ENCODE measurements at regions not wholly inside any gene's neighbourhood (a gene's known extent, or its start where the extent isn't known, plus 50 kb on each side); places are given as distances from the start of the nearest gene placed in this dataset.

GRCh38 chr21:24367936-24368335 lies 1239.3 kb downstream of the MRPL39 start:
- no peak for DNase-seq

DNA sequence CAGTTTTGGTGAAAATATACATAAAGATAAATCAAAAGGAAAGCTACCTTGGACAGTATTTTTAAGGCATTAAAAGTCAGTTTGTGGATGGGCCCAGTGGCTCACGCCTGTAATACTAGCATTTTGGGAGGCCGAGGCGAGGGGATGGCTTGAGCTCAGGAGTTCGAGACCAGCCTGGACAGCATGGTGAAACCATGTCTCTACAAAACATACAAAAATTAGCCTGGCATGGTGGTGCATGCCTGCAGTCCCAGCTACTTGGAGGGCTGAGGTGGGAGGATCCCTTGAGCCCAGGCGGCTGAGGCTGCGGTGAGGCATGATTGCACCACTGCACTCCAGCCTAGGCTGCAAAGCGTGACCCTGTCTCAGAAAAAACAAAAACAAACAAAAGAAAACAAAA lies 1253.8 kb downstream of the MRPL39 start:
- no peak for DNase-seq

DNA sequence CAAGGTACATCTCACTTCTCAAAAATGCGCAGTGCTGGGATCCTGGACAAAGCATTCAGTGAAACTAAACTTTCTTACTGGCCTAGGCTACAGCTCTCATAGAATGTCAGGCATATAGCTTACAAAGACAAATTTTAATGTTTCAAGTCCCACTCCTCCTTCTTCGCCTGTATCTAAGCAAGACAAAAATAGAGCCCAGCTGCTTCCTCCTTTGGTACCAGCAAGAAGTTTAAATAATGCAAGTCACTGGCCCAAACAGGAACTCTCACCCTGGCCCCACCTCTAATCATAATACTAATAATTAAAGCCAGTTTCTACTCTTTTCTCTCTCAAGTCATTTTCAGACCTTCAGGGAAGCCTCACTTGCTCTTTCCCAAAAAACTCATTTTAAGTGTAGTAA lies 1267.9 kb downstream of the MRPL39 start:
- DNase-seq = no peak

DNA sequence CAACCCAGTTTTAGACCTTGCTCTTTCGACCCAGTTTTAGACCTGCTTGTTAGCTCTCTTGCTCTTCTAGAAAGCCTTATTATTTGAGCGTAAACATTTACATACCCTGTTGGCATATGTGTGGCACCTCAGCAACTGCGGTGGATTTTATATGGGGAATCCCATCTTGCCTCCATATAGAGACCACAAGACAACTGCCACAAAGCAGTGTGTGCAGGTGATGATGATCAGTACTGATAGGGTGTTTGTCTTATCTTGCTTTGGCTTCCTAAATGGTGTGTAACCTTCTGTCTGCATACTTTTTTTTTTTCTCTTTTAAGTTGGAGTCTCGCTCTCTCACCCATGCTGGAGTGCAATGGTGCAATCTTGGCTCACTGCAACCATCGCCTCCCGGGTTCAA lies 1270.8 kb downstream of the MRPL39 start:
- DNase-seq = no peak

- no peak for DNase-seq
These were observed 1283.7 kb downstream of the MRPL39 start for GRCh38 chr21:24323536-24323935.

- no peak for DNase-seq
These were observed 1290.9 kb downstream of the MRPL39 start for GRCh38 chr21:24316277-24316922.

DNA sequence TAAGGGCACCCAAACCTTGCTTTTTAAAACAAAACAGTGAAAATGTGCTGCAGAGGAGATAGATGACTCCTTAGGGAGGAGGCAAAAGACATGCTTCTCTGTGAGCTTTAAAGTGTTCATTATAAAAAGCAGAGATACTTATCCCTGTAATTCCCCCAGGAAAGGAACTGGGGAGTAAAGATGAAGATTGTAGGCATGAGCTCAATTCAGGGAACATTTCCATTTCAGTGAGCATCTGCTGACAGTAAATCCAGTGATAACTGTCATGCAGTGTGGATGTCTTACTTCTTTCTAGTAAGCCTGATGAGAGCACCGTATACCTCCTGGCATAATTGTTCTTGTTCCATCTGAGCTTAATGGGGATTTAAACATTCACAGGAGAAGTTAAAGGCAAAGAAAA lies 1296.5 kb downstream of the MRPL39 start:
- no peak for DNase-seq

DNA sequence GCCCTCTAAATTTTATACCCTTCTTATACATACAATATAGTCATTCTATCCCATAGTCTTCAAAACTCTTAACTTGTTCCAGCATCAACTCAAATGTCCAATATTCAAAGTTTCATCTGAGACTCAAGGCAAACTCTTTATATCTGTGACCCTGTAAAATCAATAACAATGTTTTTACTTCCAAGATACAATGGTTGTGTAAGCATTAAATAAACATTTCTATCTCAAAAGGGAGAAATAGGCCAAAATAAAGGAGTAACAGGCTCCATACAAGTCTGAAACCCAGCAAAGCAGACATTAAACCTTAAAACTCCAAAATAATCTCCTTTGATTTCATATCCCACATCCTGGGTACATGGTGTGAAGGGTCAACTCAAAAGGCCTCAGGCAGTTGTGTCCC lies 1299.1 kb downstream of the MRPL39 start:
- DNase-seq = no peak

DNA sequence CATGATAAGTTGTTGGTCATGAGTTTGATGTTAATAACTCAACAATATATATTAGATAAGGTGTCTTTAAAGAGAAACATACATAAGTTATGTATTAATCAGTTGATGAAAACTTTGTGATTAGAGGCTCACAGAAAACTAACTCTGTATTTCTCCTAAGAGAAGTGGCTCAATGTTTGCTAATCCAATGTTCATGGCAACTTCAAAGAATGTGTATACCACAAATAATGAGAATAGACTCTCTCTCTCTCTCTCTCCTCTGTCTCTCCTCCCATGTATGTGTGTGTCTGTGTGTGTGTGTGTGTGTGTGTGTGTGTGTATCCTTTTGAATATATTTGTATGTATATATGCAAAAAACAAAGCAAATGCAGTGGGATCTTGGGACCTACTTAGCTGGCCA lies 1304.9 kb downstream of the MRPL39 start:
- no peak for DNase-seq

DNA sequence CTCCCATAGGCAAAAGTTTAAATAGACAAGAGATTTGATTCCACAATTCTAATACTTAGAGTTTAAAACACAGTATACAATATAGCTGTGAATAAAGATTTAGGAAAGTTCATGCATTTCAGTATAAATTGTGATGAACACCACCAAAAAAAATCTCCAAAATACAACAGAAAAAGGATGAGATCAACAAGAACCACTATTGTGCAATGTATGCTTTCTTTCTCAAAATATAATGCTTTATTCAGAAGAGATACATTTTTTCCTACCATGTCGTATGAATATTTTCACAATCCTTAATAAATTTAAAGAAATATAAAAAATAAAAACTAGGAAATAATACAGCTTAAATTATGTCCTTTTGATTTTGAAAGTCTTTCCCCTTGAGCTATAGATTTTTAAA lies 1309.2 kb downstream of the MRPL39 start:
- DNase-seq = no peak

DNA sequence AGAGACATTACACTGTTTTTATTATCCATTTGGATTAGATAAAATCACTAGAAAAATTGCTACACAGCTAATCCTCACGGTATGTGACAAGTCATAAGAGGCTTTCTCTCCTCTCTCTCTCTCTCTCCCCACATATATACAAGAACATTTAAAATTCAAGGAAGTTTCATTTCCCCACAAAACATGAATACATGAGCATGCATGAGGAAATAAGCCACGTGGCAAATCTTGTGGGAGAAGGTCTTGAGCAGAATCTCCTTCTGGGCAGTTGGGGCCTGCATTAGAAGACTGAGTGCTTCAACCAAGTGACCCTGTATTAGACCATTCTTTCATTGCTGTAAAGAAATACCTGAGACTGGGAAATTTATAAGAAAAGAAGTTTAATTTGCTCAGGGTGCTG lies 1313.1 kb downstream of the MRPL39 start:
- no peak for DNase-seq

GRCh38 chr21:24290151-24290833 lies 1317.0 kb downstream of the MRPL39 start:
- no peak for DNase-seq

GRCh38 chr21:24289539-24289938 lies 1317.7 kb downstream of the MRPL39 start:
- no peak for DNase-seq

DNA sequence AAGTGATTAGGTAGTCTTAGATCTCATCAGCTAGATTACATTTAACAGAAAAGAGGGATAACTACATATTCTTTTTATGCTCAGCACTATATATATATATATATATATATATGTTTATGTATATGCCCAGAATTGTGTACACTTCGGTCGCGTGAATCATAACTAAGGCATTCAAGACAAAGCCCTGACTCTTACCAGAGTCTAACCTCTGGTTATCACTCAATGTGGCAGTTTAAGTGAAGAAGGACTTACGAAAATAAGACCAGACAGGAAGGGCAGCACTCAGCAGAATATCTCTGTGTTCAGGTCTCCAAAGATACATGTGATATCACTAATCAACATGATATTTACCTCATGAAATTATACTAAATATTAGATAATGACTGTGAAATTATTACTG lies 1326.7 kb downstream of the MRPL39 start:
- no peak for DNase-seq

GRCh38 chr21:24278711-24279110 lies 1328.6 kb downstream of the MRPL39 start:
- no peak for DNase-seq

- no peak for DNase-seq
These were observed 1331.1 kb downstream of the MRPL39 start for GRCh38 chr21:24276204-24276603.

GRCh38 chr21:24275616-24276015 lies 1331.7 kb downstream of the MRPL39 start:
- no peak for DNase-seq

- DNase-seq = no peak
These were observed 1334.8 kb downstream of the MRPL39 start for GRCh38 chr21:24272521-24272938.

- DNase-seq = no peak
These were observed 1341.3 kb downstream of the MRPL39 start for GRCh38 chr21:24265987-24266386.

DNA sequence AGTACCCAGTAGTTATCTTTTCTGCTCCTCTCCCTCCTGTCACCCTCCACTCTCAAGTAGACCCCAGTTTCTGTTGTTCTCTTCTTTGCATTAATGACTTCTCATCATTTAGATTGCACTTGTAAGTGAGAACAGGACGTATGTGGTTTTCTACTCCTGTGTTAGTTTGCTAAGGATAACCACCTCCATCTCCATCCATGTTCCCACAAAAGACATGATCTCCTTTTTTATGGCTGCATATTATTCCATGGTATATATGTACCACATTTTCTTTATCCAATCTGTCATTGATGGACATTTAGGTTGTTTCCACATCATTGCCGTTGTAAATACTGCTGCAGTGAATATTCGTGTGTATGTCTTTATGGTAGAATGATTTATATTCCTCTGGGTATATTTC lies 1346.5 kb downstream of the MRPL39 start:
- no peak for DNase-seq

DNA sequence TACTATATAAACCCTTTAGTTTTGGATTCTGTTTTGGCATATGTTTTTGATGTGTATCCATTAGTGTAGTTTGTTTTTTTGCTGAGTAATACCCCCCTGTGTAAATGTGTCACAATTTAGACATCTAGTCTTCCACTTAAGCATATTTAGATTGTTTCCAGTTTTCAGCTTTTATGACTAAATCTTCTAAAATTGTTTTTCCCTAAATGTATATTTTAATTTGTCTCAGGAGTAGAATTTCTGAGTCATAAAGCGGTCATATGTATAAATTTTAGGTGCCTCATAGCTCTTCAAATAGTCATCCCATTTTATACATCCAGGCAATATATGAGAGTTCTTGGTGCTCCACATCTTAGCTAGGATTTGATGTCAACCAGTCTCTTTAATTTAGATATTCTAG lies 1348.0 kb downstream of the MRPL39 start:
- no peak for DNase-seq

- no peak for DNase-seq
These were observed 1351.7 kb downstream of the MRPL39 start for GRCh38 chr21:24255591-24255990.

DNA sequence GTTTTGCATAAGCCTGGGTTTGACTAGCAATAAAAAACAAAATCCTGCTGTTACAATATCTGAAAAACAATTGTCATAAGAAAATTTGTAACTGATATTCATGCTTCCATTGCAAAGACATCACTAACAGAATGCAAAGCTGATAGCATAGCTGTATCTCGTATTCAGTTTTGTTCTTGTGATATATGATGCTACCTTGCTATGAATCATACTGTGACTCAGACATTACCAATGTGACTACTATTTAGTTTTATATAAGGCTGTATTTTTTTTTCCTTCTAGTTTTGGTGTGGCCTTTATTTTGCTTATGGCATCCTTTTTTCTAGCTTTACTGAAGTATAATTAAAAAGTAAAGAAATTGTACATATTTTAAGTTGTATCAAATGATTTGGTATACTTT lies 1381.8 kb downstream of the MRPL39 start:
- no peak for DNase-seq

DNA sequence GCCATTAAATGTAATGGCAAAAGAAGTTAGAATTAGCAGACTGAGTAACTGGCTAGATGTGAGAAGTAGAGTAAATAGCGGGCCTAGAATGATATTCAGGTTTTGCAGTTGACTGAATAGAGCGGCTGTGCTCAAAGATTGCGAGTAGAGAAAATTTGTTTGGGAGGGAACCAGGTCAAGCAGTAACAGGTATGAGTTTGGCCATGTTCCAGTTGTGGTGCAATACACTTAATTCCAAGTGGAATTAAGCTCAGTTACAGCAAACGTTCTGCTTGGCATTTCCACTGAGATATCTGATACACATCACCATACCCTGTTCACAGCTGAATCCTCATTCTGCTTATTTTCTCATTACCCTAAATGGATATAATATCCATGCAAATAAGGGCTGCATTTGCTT lies 1382.9 kb downstream of the MRPL39 start:
- no peak for DNase-seq

All from muscle of arm (tissue), 1 donor.